ENCODE measurements at regions not wholly inside any gene's neighbourhood (a gene's known extent, or its start where the extent isn't known, plus 50 kb on each side); places are given as distances from the start of the nearest gene placed in this dataset.
A peak's percentile ranks its signal among the peaks of the same experiment; 100 is the strongest.

GRCh38 chrX:4320436-4320947, 607.0 kb upstream of the PRKX start:
- no peaks in the 10 kb centered on the region for H3K9me3 ChIP-seq (ENCODE audit: insufficient read depth, low read length)
- no peak for DNase-seq (ENCODE audit: low read depth, low spot score)
- no peak overlapping the region for H3K4me3 ChIP-seq (ENCODE audit: insufficient read length, low read depth)

GRCh38 chrX:4315891-4316290, 602.4 kb upstream of the PRKX start:
- Histone ChIP-seq H3K36me3 (ENCODE audit: insufficient read depth, insufficient read length, low read length) (no peaks in the 10 kb centered on the region), H3K9ac (ENCODE audit: insufficient read length, low read depth) (no peak overlapping the region), H3K4me3 (ENCODE audit: insufficient read length, low read depth) (no peak overlapping the region), H3K9me3 (ENCODE audit: insufficient read depth, low read length) (no peaks in the 10 kb centered on the region), H3K27me3 (ENCODE audit: insufficient read depth, insufficient read length) (no peaks in the 10 kb centered on the region), H3K4me1 (ENCODE audit: insufficient read depth, insufficient read length) (no peaks in the 10 kb centered on the region)
- no peak for DNase-seq (ENCODE audit: low read depth, low spot score)
- TF ChIP-seq YY1 (IDR thresholded peaks at IDR 0.05; ENCODE audit: insufficient read depth, insufficient read length) (no peak), SUZ12 (IDR thresholded peaks at IDR 0.05; ENCODE audit: extremely low read depth, insufficient read depth, insufficient read length) (no peak), ZNF274 (IDR thresholded peaks at IDR 0.05; ENCODE audit: low read depth, low read length) (no peak)

More at GRCh38 chrX:4320436-4320947, 607.0 kb upstream of the PRKX start:
- Histone ChIP-seq H3K9ac (ENCODE audit: insufficient read length, low read depth) (no peak overlapping the region), H3K36me3 (ENCODE audit: insufficient read depth, insufficient read length, low read length) (no peaks in the 10 kb centered on the region), H3K27me3 (ENCODE audit: insufficient read depth, insufficient read length) (no peaks in the 10 kb centered on the region), H3K4me1 (ENCODE audit: insufficient read depth, insufficient read length) (no peaks in the 10 kb centered on the region)
- TF ChIP-seq YY1 (IDR thresholded peaks at IDR 0.05; ENCODE audit: insufficient read depth, insufficient read length) (no peak), ZNF274 (IDR thresholded peaks at IDR 0.05; ENCODE audit: low read depth, low read length) (no peak), SUZ12 (IDR thresholded peaks at IDR 0.05; ENCODE audit: extremely low read depth, insufficient read depth, insufficient read length) (no peak)

GRCh38 chrX:4314586-4314985, 601.1 kb upstream of the PRKX start:
- no peak for TF ChIP-seq ZNF274 (IDR thresholded peaks at IDR 0.05; ENCODE audit: low read depth, low read length)
- TF ChIP-seq SUZ12 (IDR thresholded peaks at IDR 0.05; ENCODE audit: extremely low read depth, insufficient read depth, insufficient read length): no peak
- no peak for TF ChIP-seq YY1 (IDR thresholded peaks at IDR 0.05; ENCODE audit: insufficient read depth, insufficient read length)
- Histone ChIP-seq H3K9ac (ENCODE audit: insufficient read length, low read depth) (no peak overlapping the region), H3K4me3 (ENCODE audit: insufficient read length, low read depth) (no peak overlapping the region)

GRCh38 chrX:4277122-4277521, 563.7 kb upstream of the PRKX start:
- no peak for DNase-seq (ENCODE audit: low read depth, low spot score)
- no peak overlapping the region for H3K9ac ChIP-seq (ENCODE audit: insufficient read length, low read depth)
- H3K36me3 ChIP-seq (ENCODE audit: insufficient read depth, insufficient read length, low read length): no peaks in the 10 kb centered on the region
- H3K27me3 ChIP-seq (ENCODE audit: insufficient read depth, insufficient read length): no peaks in the 10 kb centered on the region
- no peaks in the 10 kb centered on the region for H3K4me1 ChIP-seq (ENCODE audit: insufficient read depth, insufficient read length)
- TF ChIP-seq SUZ12 (IDR thresholded peaks at IDR 0.05; ENCODE audit: extremely low read depth, insufficient read depth, insufficient read length) (no peak), YY1 (IDR thresholded peaks at IDR 0.05; ENCODE audit: insufficient read depth, insufficient read length) (no peak), ZNF274 (IDR thresholded peaks at IDR 0.05; ENCODE audit: low read depth, low read length) (no peak)
- H3K9me3 ChIP-seq (ENCODE audit: insufficient read depth, low read length): no peaks in the 10 kb centered on the region
- H3K4me3 ChIP-seq (ENCODE audit: insufficient read length, low read depth): no peak overlapping the region

More at GRCh38 chrX:4314586-4314985, 601.1 kb upstream of the PRKX start:
- no peaks in the 10 kb centered on the region for H3K27me3 ChIP-seq (ENCODE audit: insufficient read depth, insufficient read length)
- no peaks in the 10 kb centered on the region for H3K9me3 ChIP-seq (ENCODE audit: insufficient read depth, low read length)
- DNase-seq (ENCODE audit: low read depth, low spot score): no peak
- H3K36me3 ChIP-seq (ENCODE audit: insufficient read depth, insufficient read length, low read length): no peaks in the 10 kb centered on the region
- no peaks in the 10 kb centered on the region for H3K4me1 ChIP-seq (ENCODE audit: insufficient read depth, insufficient read length)

- no peak for TF ChIP-seq SUZ12 (IDR thresholded peaks at IDR 0.05; ENCODE audit: extremely low read depth, insufficient read depth, insufficient read length)
- TF ChIP-seq ZNF274 (IDR thresholded peaks at IDR 0.05; ENCODE audit: low read depth, low read length): no peak
- TF ChIP-seq YY1 (IDR thresholded peaks at IDR 0.05; ENCODE audit: insufficient read depth, insufficient read length): no peak
- no peak overlapping the region for H3K9ac ChIP-seq (ENCODE audit: insufficient read length, low read depth)
- no peak overlapping the region for H3K4me3 ChIP-seq (ENCODE audit: insufficient read length, low read depth)
- H3K36me3 ChIP-seq (ENCODE audit: insufficient read depth, insufficient read length, low read length): no peaks in the 10 kb centered on the region
- H3K9me3 ChIP-seq (ENCODE audit: insufficient read depth, low read length): no peaks in the 10 kb centered on the region
- H3K27me3 ChIP-seq (ENCODE audit: insufficient read depth, insufficient read length): no peaks in the 10 kb centered on the region
- DNase-seq (ENCODE audit: low read depth, low spot score): peak; percentile 23
- H3K4me1 ChIP-seq (ENCODE audit: insufficient read depth, insufficient read length): no peaks in the 10 kb centered on the region
Observed at GRCh38 chrX:4268676-4269075, 555.2 kb upstream of the PRKX start.

- Histone ChIP-seq H3K9ac (ENCODE audit: insufficient read length, low read depth) (no peak overlapping the region), H3K4me1 (ENCODE audit: insufficient read depth, insufficient read length) (no peaks in the 10 kb centered on the region), H3K36me3 (ENCODE audit: insufficient read depth, insufficient read length, low read length) (no peaks in the 10 kb centered on the region), H3K4me3 (ENCODE audit: insufficient read length, low read depth) (no peak overlapping the region), H3K9me3 (ENCODE audit: insufficient read depth, low read length) (no peaks in the 10 kb centered on the region), H3K27me3 (ENCODE audit: insufficient read depth, insufficient read length) (no peaks in the 10 kb centered on the region)
- no peak for TF ChIP-seq SUZ12 (IDR thresholded peaks at IDR 0.05; ENCODE audit: extremely low read depth, insufficient read depth, insufficient read length)
- no peak for TF ChIP-seq YY1 (IDR thresholded peaks at IDR 0.05; ENCODE audit: insufficient read depth, insufficient read length)
- no peak for TF ChIP-seq ZNF274 (IDR thresholded peaks at IDR 0.05; ENCODE audit: low read depth, low read length)
- DNase-seq (ENCODE audit: low read depth, low spot score): no peak
Observed at GRCh38 chrX:4265036-4265435, 551.6 kb upstream of the PRKX start.

GRCh38 chrX:4263030-4263803, 549.8 kb upstream of the PRKX start:
- no peak for DNase-seq (ENCODE audit: low read depth, low spot score)
- TF ChIP-seq YY1 (IDR thresholded peaks at IDR 0.05; ENCODE audit: insufficient read depth, insufficient read length) (no peak), SUZ12 (IDR thresholded peaks at IDR 0.05; ENCODE audit: extremely low read depth, insufficient read depth, insufficient read length) (no peak), ZNF274 (IDR thresholded peaks at IDR 0.05; ENCODE audit: low read depth, low read length) (no peak)
- Histone ChIP-seq H3K27me3 (ENCODE audit: insufficient read depth, insufficient read length) (no peaks in the 10 kb centered on the region), H3K9ac (ENCODE audit: insufficient read length, low read depth) (no peak overlapping the region), H3K36me3 (ENCODE audit: insufficient read depth, insufficient read length, low read length) (no peaks in the 10 kb centered on the region), H3K9me3 (ENCODE audit: insufficient read depth, low read length) (no peaks in the 10 kb centered on the region), H3K4me1 (ENCODE audit: insufficient read depth, insufficient read length) (no peaks in the 10 kb centered on the region), H3K4me3 (ENCODE audit: insufficient read length, low read depth) (no peak overlapping the region)

Data from NT2/D1 (cell line).